ENCODE measurements at regions not wholly inside any gene's neighbourhood (a gene's known extent, or its start where the extent isn't known, plus 50 kb on each side); places are given as distances from the start of the nearest gene placed in this dataset.

DNA sequence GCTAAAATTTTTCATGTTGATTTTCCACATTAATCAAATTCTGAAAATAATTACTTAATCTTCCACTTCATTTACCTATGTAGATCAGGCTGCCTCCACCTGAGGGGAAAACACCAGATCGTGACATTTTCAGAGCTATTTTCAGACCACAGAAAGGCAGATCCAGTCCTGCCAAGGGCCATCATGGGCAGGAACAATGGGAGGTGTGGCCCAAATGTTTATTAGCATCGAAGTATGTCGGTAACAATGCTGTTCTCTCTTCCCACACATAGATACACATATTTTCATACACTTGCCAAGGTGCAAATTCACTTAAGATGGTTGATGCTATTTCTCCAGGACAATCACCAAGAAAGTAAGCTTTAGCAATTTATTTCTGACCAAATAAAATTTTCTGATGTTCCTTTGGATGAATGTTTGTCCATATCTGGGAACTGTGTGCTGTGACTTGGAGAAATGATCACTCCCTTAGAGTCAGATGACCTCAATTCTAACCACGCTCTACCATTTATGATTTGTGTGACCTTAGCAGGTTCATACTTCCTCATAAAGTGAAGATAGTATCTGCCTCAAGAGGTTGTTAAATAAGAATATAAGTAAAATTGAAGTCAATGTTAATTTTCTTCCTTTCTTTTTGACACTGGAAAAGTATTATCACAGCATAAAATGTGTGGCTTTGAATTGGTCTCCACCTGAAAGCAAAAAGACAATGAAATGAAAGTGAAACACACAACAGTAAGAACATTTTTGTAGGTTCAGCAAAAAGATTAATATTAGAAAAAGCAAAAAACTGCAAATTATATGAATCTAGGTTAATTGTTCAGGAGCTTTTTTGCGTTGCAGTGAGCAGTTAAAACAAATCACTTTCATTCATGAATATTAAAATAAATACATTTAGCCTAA is 310.4 kb upstream of the PHF14 start:
- no peak for TF ChIP-seq SIN3A (IDR thresholded peaks at IDR 0.05; ENCODE audit: borderline replicate concordance, insufficient read depth, low read length)
- no peak for TF ChIP-seq TAF1 (IDR thresholded peaks at IDR 0.05; ENCODE audit: borderline replicate concordance, insufficient read depth, low read length)
- TF ChIP-seq, protein P1, sequence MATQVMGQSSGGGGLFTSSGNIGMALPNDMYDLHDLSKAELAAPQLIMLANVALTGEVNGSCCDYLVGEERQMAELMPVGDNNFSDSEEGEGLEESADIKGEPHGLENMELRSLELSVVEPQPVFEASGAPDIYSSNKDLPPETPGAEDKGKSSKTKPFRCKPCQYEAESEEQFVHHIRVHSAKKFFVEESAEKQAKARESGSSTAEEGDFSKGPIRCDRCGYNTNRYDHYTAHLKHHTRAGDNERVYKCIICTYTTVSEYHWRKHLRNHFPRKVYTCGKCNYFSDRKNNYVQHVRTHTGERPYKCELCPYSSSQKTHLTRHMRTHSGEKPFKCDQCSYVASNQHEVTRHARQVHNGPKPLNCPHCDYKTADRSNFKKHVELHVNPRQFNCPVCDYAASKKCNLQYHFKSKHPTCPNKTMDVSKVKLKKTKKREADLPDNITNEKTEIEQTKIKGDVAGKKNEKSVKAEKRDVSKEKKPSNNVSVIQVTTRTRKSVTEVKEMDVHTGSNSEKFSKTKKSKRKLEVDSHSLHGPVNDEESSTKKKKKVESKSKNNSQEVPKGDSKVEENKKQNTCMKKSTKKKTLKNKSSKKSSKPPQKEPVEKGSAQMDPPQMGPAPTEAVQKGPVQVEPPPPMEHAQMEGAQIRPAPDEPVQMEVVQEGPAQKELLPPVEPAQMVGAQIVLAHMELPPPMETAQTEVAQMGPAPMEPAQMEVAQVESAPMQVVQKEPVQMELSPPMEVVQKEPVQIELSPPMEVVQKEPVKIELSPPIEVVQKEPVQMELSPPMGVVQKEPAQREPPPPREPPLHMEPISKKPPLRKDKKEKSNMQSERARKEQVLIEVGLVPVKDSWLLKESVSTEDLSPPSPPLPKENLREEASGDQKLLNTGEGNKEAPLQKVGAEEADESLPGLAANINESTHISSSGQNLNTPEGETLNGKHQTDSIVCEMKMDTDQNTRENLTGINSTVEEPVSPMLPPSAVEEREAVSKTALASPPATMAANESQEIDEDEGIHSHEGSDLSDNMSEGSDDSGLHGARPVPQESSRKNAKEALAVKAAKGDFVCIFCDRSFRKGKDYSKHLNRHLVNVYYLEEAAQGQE (IDR thresholded peaks at IDR 0.05; ENCODE audit: insufficient read depth in 1 of 2, low read depth in 2 of 2, low read length in 2 of 2): no peak
- TF ChIP-seq FOXP2 (optimal IDR thresholded peaks at IDR 0.05; ENCODE audit: borderline replicate concordance, extremely low read depth, extremely low read length, insufficient read depth): no peak
- no peak for TF ChIP-seq POLR2AphosphoS5 (IDR thresholded peaks at IDR 0.05; ENCODE audit: low read depth, low read length)

DNA sequence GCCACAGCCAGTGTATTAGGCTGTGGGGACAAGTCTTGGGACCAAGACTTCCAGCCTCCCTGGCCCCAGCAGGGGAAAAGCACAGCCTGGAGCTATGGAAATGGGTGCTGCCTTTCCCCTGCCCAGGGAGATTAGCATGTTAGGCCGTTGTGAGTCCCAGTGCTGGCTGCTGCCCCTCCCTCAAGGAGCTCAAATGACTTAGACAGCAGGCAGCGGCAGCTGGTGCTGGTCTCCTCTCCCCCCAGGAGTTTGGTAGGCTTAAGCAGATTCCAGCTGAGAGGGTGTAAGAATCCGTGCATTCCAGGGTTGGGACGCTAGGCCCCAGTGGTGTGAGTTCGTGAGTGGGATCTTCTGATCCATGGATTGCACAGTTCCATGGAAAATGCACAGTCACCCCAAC is 301.5 kb upstream of the PHF14 start:
- TF ChIP-seq POLR2AphosphoS5 (IDR thresholded peaks at IDR 0.05; ENCODE audit: low read depth, low read length) (no peak), FOXP2 (optimal IDR thresholded peaks at IDR 0.05; ENCODE audit: borderline replicate concordance, extremely low read depth, extremely low read length, insufficient read depth) (no peak), SIN3A (IDR thresholded peaks at IDR 0.05; ENCODE audit: borderline replicate concordance, insufficient read depth, low read length) (no peak), TAF1 (IDR thresholded peaks at IDR 0.05; ENCODE audit: borderline replicate concordance, insufficient read depth, low read length) (no peak)
- TF ChIP-seq, protein P1 (IDR thresholded peaks at IDR 0.05; ENCODE audit: insufficient read depth in 1 of 2, low read depth in 2 of 2, low read length in 2 of 2): no peak

DNA sequence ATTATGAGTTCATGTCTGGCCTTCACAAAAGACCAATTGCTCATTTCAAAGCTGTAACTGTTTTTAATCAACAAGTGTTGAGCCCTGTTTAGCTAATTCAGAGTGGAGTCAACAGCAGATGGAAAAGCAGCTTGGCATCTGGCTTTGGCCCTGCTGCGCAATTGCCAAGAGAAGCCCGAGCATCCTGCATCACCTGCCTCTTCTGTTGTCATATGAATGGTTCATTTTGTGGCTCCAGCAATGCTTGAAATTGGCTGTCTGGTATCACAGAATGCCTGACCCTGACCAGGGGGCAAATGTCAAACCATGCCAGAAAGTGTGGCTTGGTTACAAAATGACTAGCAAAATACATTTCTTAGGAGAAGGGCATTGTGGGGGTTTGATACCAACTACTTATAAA is 296.5 kb upstream of the PHF14 start:
- no peak for TF ChIP-seq SIN3A (IDR thresholded peaks at IDR 0.05; ENCODE audit: borderline replicate concordance, insufficient read depth, low read length)
- no peak for TF ChIP-seq FOXP2 (optimal IDR thresholded peaks at IDR 0.05; ENCODE audit: borderline replicate concordance, extremely low read depth, extremely low read length, insufficient read depth)
- no peak for TF ChIP-seq TAF1 (IDR thresholded peaks at IDR 0.05; ENCODE audit: borderline replicate concordance, insufficient read depth, low read length)

DNA sequence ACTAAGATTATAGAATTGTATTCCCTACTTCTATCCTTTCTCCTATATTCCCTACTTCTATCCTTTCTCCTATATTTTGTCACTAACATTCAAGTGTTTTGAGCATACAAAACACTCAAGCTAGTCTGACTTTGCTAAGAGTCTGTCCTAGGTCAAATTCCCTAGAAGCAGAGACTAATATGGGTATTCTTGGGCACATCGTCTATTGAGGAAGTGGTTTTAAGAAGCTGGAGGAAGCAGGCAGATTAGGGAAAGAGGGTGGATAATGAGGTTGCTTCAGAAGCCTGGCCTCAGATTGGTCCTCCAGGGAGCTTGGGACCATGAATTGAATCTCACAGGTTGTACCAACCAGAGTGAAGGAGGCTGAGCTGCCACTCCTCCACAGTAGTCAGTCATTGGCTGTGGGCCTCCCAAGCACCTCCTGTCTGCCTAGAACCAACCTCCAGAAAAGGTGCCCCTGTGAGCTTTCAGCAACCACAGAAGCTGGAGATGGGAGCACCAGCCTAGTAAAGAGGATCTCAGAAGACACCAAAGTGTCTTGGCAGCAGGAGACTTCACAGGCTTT is 295.9 kb upstream of the PHF14 start:
- TF ChIP-seq TAF1 (IDR thresholded peaks at IDR 0.05; ENCODE audit: borderline replicate concordance, insufficient read depth, low read length) (no peak), POLR2AphosphoS5 (IDR thresholded peaks at IDR 0.05; ENCODE audit: low read depth, low read length) (no peak), FOXP2 (optimal IDR thresholded peaks at IDR 0.05; ENCODE audit: borderline replicate concordance, extremely low read depth, extremely low read length, insufficient read depth) (no peak), SIN3A (IDR thresholded peaks at IDR 0.05; ENCODE audit: borderline replicate concordance, insufficient read depth, low read length) (no peak)
- TF ChIP-seq, protein P1 (IDR thresholded peaks at IDR 0.05; ENCODE audit: insufficient read depth in 1 of 2, low read depth in 2 of 2, low read length in 2 of 2): no peak

DNA sequence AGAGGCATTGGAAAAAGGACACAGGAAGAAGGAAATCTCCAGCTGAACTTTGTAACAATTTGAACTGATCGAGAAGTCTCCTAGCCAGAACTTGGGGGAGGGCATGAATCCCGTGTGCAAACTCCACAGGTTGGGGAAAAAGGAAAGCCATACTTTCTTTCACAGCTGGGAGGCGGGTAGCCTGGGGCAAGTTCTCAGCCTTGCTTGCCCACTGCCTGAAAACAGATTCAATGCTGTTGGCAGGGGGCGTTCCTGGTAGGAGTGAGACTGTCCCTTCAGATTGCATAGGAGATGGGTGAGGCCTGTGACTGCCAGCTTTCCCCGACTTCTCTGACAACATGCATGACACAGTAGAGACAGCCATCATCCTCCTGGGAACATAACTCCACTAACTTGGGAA is 289.1 kb upstream of the PHF14 start:
- no peak for TF ChIP-seq TAF1 (IDR thresholded peaks at IDR 0.05; ENCODE audit: borderline replicate concordance, insufficient read depth, low read length)
- no peak for TF ChIP-seq SIN3A (IDR thresholded peaks at IDR 0.05; ENCODE audit: borderline replicate concordance, insufficient read depth, low read length)
- TF ChIP-seq, protein P1 (IDR thresholded peaks at IDR 0.05; ENCODE audit: insufficient read depth in 1 of 2, low read depth in 2 of 2, low read length in 2 of 2): no peak
- no peak for TF ChIP-seq FOXP2 (optimal IDR thresholded peaks at IDR 0.05; ENCODE audit: borderline replicate concordance, extremely low read depth, extremely low read length, insufficient read depth)
- no peak for TF ChIP-seq POLR2AphosphoS5 (IDR thresholded peaks at IDR 0.05; ENCODE audit: low read depth, low read length)

Measured in PFSK-1 (cell line).